H1 (cell line): ENCODE measurements at regions not wholly inside any gene's neighbourhood (a gene's known extent, or its start where the extent isn't known, plus 50 kb on each side); places are given as distances from the start of the nearest gene placed in this dataset.

Source experiments
- POLR2A ChIP-seq, 2 experiments: IDR thresholded peaks; 1 replicate in 1 of 2; 2 replicates in 1 of 2; pipeline ENCODE4 v1.6.1; 2011; ENCODE audit warnings: low read depth in 2 of 2, low read length in 2 of 2, mild to moderate bottlenecking in 2 of 2; ENCODE audit errors: control extremely low read depth in 1 of 2
- RFX5 ChIP-seq: IDR thresholded peaks from 2 replicates; pipeline ENCODE4 v1.6.1; 2011; ENCODE audit warnings: low read depth, low read length, improper control_type of control experiment, borderline replicate concordance
- SAP30 ChIP-seq: fragments of 300-600 bp; sonication (generic); IDR thresholded peaks from 2 replicates; pipeline ENCODE4 v1.7.1; 2012; ENCODE audit warnings: low read length, moderate library complexity, mild to moderate bottlenecking, inconsistent platforms; ENCODE audit not compliant: insufficient read depth, insufficient replicate concordance
- TBP ChIP-seq: IDR thresholded peaks from 2 replicates; pipeline ENCODE4 v1.6.1; 2011; ENCODE audit warnings: low read depth, low read length, improper control_type of control experiment

GRCh38 chr4:132662456-132662855 is 486.6 kb upstream of the PCDH10 start (continued):
- TF ChIP-seq RFX5: no peak
- TF ChIP-seq TBP: no peak
- TF ChIP-seq SAP30: no peak
- TF ChIP-seq POLR2A (IDR thresholded peaks at IDR 0.05; ENCODE audit: control extremely low read depth in 1 of 2, low read depth in 2 of 2, low read length in 2 of 2): no peak
